GM12878 (cell line): ENCODE measurements at regions not wholly inside any gene's neighbourhood (a gene's known extent, or its start where the extent isn't known, plus 50 kb on each side); places are given as distances from the start of the nearest gene placed in this dataset.

Experiments used
- ATAC-seq: fragments of 200-7000 bp; cut with Tn5 transposase; 3 replicates; pipeline ENCODE4 v1.9.1; 2020; ENCODE audit warnings: mild to moderate bottlenecking, moderate library complexity
- BruUV-seq: library from RNA; stranded (reverse); fragments of 400-500 nt; replicated peaks from 2 replicates; lab custom pipeline; 2021; lab: Mats Ljungman, UMichigan
- CTCF ChIA-PET: fragments of 300-600 bp; sonication (Branson Sonifier 250); formaldehyde crosslinking; extraction: SDS; loops from one replicate; lab custom pipeline; 2021; ENCODE audit warnings: inconsistent platforms; lab: Yijun Ruan, JAX
- POLR2A ChIA-PET: fragments of 350-600 bp; formaldehyde crosslinking; extraction: SDS; loops from one replicate; lab custom pipeline; 2021; ENCODE audit warnings: inconsistent platforms; lab: Charles Lee
- RAD21 ChIA-PET: fragments of 300-600 bp; sonication (Branson Sonifier 250); formaldehyde crosslinking; loops from one replicate; lab custom pipeline; 2023; ENCODE audit warnings: antibody characterized with exemption; ENCODE audit not compliant: unreplicated experiment; lab: Charles Lee
- SMC1A ChIA-PET: fragments of 300-600 bp; sonication (Branson Sonifier 250); formaldehyde crosslinking; loops from one replicate; lab custom pipeline; 2023; ENCODE audit not compliant: unreplicated experiment, uncharacterized antibody; lab: Charles Lee
- DNase-seq: peaks from one replicate; pipeline ENCODE4 v3.0.0-alpha.2; 2011; ENCODE audit warnings: low read depth, low spot score
- FAIRE-seq: peaks from 3 replicates; lab custom pipeline; 2011; peaks lifted over from hg19 to GRCh38; lab: Jason Lieb, UNC
- H2AFZ ChIP-seq: 2 replicates; pipeline ENCODE4 v1.6.0; 2011; ENCODE audit warnings: low read depth, low read length, control low read depth; ENCODE audit not compliant: control insufficient read depth
- H3K27ac ChIP-seq: 2 replicates; pipeline ENCODE4 v1.5.1; 2011; ENCODE audit warnings: control low read depth; ENCODE audit not compliant: control insufficient read depth, insufficient read depth
- H3K27me3 ChIP-seq, 2 experiments: replicated peaks in 1 of 2; 2 replicates each; pipeline versions ENCODE4 v1.6.0 to v1.6.1; 2011; ENCODE audit warnings: low read length in 1 of 2; ENCODE audit not compliant: control insufficient read depth in 2 of 2, insufficient read depth in 2 of 2
- H3K36me3 ChIP-seq, 2 experiments: 2 replicates each; pipeline ENCODE4 v1.5.1; 2011; ENCODE audit warnings: low read length in 1 of 2; ENCODE audit not compliant: control insufficient read depth in 2 of 2, insufficient read depth in 2 of 2
- H3K4me1 ChIP-seq: 2 replicates; pipeline ENCODE4 v1.6.1; 2011; ENCODE audit warnings: mild to moderate bottlenecking, low read length, moderate library complexity, mixed read lengths; ENCODE audit not compliant: control insufficient read depth, insufficient read depth
- H3K4me2 ChIP-seq: 2 replicates; pipeline ENCODE4 v1.6.0; 2011; ENCODE audit warnings: control low read depth; ENCODE audit not compliant: control insufficient read depth, insufficient read depth
- H3K4me3 ChIP-seq: fragments of 200-600 bp; sonication (generic); 2 replicates; pipeline ENCODE4 v1.5.1; 2016
- H3K79me2 ChIP-seq: 2 replicates; pipeline ENCODE4 v1.6.0; 2011; ENCODE audit warnings: low read length; ENCODE audit not compliant: control insufficient read depth, insufficient read depth
- H3K9ac ChIP-seq: 2 replicates; pipeline ENCODE4 v1.8.0; 2011; ENCODE audit warnings: low read length, control low read depth, mixed read lengths; ENCODE audit not compliant: control insufficient read depth, insufficient read depth
- H3K9me3 ChIP-seq: replicated peaks from 3 replicates; pipeline ENCODE4 v1.5.1; 2011; ENCODE audit warnings: mild to moderate bottlenecking, low read length; ENCODE audit not compliant: control insufficient read depth, insufficient read depth
- H4K20me1 ChIP-seq: 2 replicates; pipeline ENCODE4 v1.6.0; 2011; ENCODE audit not compliant: control insufficient read depth, insufficient read depth
- BHLHE40 ChIP-seq, 2 experiments: fragments of 450-650 bp in 1 of 2; IDR thresholded peaks; 2 replicates each; pipeline ENCODE4 v1.6.1; 2011 to 2017; ENCODE audit warnings: low read depth in 2 of 2, borderline replicate concordance in 1 of 2, improper control_type of control experiment in 1 of 2, low read length in 1 of 2, mild to moderate bottlenecking in 1 of 2
- BMI1 ChIP-seq: fragments of 450-650 bp; IDR thresholded peaks from 2 replicates; pipeline ENCODE4 v1.6.1; 2016; ENCODE audit warnings: mild to moderate bottlenecking, moderate library complexity, borderline replicate concordance
- CEBPB ChIP-seq, 2 experiments: fragments of 150-350 bp in 1 of 2; IDR thresholded peaks; 2 replicates each; pipeline ENCODE4 v1.6.1; 2012 to 2014; ENCODE audit warnings: low read depth in 2 of 2, low read length in 2 of 2, borderline replicate concordance in 1 of 2, inconsistent platforms in 1 of 2
- CREB1 ChIP-seq: IDR thresholded peaks from 2 replicates; pipeline ENCODE4 v1.6.1; 2012; ENCODE audit warnings: low read depth, mild to moderate bottlenecking, inconsistent platforms
- EP300 ChIP-seq, 2 experiments: fragments of 150-350 bp in 1 of 2; IDR thresholded peaks; 2 replicates each; pipeline ENCODE4 v1.6.1; 2011 to 2012; ENCODE audit warnings: low read depth in 2 of 2, low read length in 2 of 2, borderline replicate concordance in 1 of 2, improper control_type of control experiment in 1 of 2, inconsistent platforms in 1 of 2; ENCODE audit not compliant: control insufficient read depth in 1 of 2
- GABPA ChIP-seq: IDR thresholded peaks from 2 replicates; pipeline ENCODE4 v1.6.1; 2014; ENCODE audit warnings: antibody characterized with exemption, low read depth, mild to moderate bottlenecking, inconsistent platforms
- HDAC6 ChIP-seq: fragments of 200-600 bp; sonication (generic); IDR thresholded peaks from one replicate; pipeline ENCODE4 v1.8.0; 2017; ENCODE audit warnings: antibody characterized with exemption; ENCODE audit not compliant: unreplicated experiment
- NRF1 ChIP-seq: conservative IDR thresholded peaks from 2 replicates; pipeline ENCODE4 v1.6.1; 2011; ENCODE audit warnings: mild to moderate bottlenecking, low read depth, low read length, improper control_type of control experiment
- POU2F2 ChIP-seq: IDR thresholded peaks from 3 replicates; pipeline ENCODE4 v1.6.1; 2011; ENCODE audit warnings: low read depth, mild to moderate bottlenecking, low read length, borderline replicate concordance
- RAD21 ChIP-seq: IDR thresholded peaks from 2 replicates; pipeline ENCODE4 v1.6.1; 2011; ENCODE audit warnings: mild to moderate bottlenecking, low read depth, low read length, moderate library complexity; ENCODE audit not compliant: insufficient read depth
- RB1 ChIP-seq: fragments of 450-650 bp; formaldehyde crosslinking; IDR thresholded peaks from 2 replicates; pipeline ENCODE4 v1.6.1; 2017; ENCODE audit warnings: mild to moderate bottlenecking, borderline replicate concordance
- TCF12 ChIP-seq: IDR thresholded peaks from 2 replicates; pipeline ENCODE4 v1.6.1; 2011; ENCODE audit warnings: low read depth, mild to moderate bottlenecking, low read length
- TCF3 ChIP-seq: IDR thresholded peaks from 2 replicates; pipeline ENCODE4 v1.6.1; 2012; ENCODE audit warnings: low read depth, mild to moderate bottlenecking, low read length, borderline replicate concordance; ENCODE audit not compliant: insufficient read depth
- ZZZ3 ChIP-seq: IDR thresholded peaks from 2 replicates; pipeline ENCODE4 v1.6.1; 2011; ENCODE audit warnings: low read depth; ENCODE audit not compliant: control insufficient read depth, insufficient read length
- WGBS: methylation state at CpG from one replicate; pipeline ENCODE4 v1.1.6; 2016; ENCODE audit warnings: low lambda C conversion rate; ENCODE audit not compliant: insufficient replicate concordance, insufficient coverage; ENCODE audit errors: missing lambda C conversion rate; 5-methylcytosine and 5-hydroxymethylcytosine counted together
- in situ Hi-C: fragments of 300-500 bp; cut with MboI; formaldehyde crosslinking; loops from 9 replicates; pipeline ENCODE4 v1.14.3; 2018; ENCODE audit warnings: mixed read lengths
- intact Hi-C: fragments of 100-400 bp; cut with micrococcal nuclease; formaldehyde crosslinking; loops from one replicate; pipeline ENCODE4 v1.14.2; 2022; ENCODE audit not compliant: unreplicated experiment
- TF ChIP-seq, protein P1 (sequence below): fragments of 450-650 bp; formaldehyde crosslinking; IDR thresholded peaks from 2 replicates; pipeline ENCODE4 v1.4.0; 2022; ENCODE audit warnings: mild to moderate bottlenecking, moderate library complexity
- TF ChIP-seq, protein P2 (sequence below): IDR thresholded peaks from 2 replicates; pipeline ENCODE4 v1.6.1; 2011; ENCODE audit warnings: low read depth, mild to moderate bottlenecking, low read length, moderate library complexity, borderline replicate concordance; ENCODE audit errors: extremely low read depth
- TF ChIP-seq, protein P3 (sequence below): IDR thresholded peaks from 2 replicates; pipeline ENCODE4 v1.6.1; 2011; ENCODE audit warnings: mild to moderate bottlenecking, low read depth, low read length, moderate library complexity; ENCODE audit not compliant: insufficient replicate concordance

DNA sequence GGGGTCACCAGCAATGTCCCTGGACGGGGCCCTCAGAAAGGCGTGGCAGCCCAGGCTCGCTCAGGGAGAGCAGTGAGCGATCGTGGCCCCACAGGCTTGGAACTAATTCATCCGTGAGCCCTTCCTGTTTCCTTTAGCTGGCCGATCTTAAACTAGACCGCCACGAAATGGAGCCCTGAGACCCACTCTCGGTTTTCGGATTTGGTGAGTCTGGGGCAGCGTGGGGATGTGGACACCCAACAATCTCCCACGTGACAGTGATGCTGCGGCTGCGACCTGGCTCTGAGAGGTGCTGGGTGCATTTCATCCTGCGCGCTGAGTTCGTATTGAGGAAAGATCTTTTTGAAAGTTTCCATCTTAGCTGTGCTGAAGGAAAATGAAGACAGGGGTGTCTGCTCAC lies 501.3 kb upstream of the B3GAT1 start:
- ChIA-PET RAD21 (no interaction called here), CTCF (no interaction called here), POLR2A (no interaction called here), SMC1A (no interaction called here)
- Histone ChIP-seq H3K9ac (no peak overlapping the region), H3K4me3 (no peak overlapping the region), H4K20me1 (peaks cover 4% of the 10 kb centered on the region; the same call in 1 of the 2 replicates), H3K27me3 (peaks cover 0 to 2% of the 10 kb centered on the region in 2 experiments; a peak in 1 of 4 replicates), H3K4me1 (no peaks in the 10 kb centered on the region), H3K36me3 (no peaks in the 10 kb centered on the region), H3K9me3 (no peaks in the 10 kb centered on the region), H3K27ac (no peak overlapping the region), H3K79me2 (no peaks in the 10 kb centered on the region), H3K4me2 (no peak overlapping the region), H2AFZ (no peak overlapping the region)
- BruUV-seq, result no TSS peak
- in situ Hi-C loops, result no loop called here
- FAIRE-seq (no peak), DNase-seq (no peak), ATAC-seq (no peak)
- intact Hi-C loops, result no loop called here
- WGBS, result 41% methylated on average over 18 of the region's 18 CpGs
- TF ChIP-seq, protein P1, sequence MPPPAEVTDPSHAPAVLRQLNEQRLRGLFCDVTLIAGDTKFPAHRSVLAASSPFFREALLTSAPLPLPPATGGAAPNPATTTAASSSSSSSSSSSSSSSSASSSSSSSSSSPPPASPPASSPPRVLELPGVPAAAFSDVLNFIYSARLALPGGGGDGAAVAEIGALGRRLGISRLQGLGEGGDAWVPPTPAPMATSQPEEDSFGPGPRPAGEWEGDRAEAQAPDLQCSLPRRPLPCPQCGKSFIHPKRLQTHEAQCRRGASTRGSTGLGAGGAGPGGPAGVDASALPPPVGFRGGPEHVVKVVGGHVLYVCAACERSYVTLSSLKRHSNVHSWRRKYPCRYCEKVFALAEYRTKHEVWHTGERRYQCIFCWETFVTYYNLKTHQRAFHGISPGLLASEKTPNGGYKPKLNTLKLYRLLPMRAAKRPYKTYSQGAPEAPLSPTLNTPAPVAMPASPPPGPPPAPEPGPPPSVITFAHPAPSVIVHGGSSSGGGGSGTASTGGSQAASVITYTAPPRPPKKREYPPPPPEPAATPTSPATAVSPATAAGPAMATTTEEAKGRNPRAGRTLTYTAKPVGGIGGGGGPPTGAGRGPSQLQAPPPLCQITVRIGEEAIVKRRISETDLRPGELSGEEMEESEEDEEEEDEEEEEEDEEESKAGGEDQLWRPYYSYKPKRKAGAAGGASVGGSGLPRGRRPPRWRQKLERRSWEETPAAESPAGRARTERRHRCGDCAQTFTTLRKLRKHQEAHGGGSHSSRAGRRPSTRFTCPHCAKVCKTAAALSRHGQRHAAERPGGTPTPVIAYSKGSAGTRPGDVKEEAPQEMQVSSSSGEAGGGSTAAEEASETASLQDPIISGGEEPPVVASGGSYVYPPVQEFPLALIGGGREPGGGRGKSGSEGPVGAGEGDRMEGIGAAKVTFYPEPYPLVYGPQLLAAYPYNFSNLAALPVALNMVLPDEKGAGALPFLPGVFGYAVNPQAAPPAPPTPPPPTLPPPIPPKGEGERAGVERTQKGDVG (CRISPR knock-in tag), result no peak
- TF ChIP-seq ZZZ3, result no peak
- no peak for TF ChIP-seq CEBPB (IDR thresholded peaks at IDR 0.05; ENCODE audit: borderline replicate concordance in 1 of 2, low read depth in 2 of 2, low read length in 2 of 2)
- TF ChIP-seq HDAC6, result no peak
- no peak for TF ChIP-seq RAD21
- no peak for TF ChIP-seq RB1
- no peak for TF ChIP-seq BHLHE40 (IDR thresholded peaks at IDR 0.05; ENCODE audit: borderline replicate concordance in 1 of 2, low read depth in 2 of 2, low read length in 1 of 2)
- TF ChIP-seq, protein P2, sequence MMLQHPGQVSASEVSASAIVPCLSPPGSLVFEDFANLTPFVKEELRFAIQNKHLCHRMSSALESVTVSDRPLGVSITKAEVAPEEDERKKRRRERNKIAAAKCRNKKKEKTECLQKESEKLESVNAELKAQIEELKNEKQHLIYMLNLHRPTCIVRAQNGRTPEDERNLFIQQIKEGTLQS, result no peak
- TF ChIP-seq, protein P3, sequence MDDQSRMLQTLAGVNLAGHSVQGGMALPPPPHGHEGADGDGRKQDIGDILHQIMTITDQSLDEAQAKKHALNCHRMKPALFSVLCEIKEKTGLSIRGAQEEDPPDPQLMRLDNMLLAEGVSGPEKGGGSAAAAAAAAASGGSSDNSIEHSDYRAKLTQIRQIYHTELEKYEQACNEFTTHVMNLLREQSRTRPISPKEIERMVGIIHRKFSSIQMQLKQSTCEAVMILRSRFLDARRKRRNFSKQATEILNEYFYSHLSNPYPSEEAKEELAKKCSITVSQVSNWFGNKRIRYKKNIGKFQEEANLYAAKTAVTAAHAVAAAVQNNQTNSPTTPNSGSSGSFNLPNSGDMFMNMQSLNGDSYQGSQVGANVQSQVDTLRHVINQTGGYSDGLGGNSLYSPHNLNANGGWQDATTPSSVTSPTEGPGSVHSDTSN, result no peak
- TF ChIP-seq GABPA, result no peak
- TF ChIP-seq NRF1, result no peak
- TF ChIP-seq TCF12, result no peak
- TF ChIP-seq CREB1, result no peak
- TF ChIP-seq POU2F2, result no peak
- TF ChIP-seq TCF3, result no peak
- TF ChIP-seq EP300 (IDR thresholded peaks at IDR 0.05; ENCODE audit: borderline replicate concordance in 1 of 2, control insufficient read depth in 1 of 2, low read depth in 2 of 2, low read length in 2 of 2), result no peak
- TF ChIP-seq BMI1, result no peak
